ENCODE measurements at regions not wholly inside any gene's neighbourhood (a gene's known extent, or its start where the extent isn't known, plus 50 kb on each side); places are given as distances from the start of the nearest gene placed in this dataset.

DNA sequence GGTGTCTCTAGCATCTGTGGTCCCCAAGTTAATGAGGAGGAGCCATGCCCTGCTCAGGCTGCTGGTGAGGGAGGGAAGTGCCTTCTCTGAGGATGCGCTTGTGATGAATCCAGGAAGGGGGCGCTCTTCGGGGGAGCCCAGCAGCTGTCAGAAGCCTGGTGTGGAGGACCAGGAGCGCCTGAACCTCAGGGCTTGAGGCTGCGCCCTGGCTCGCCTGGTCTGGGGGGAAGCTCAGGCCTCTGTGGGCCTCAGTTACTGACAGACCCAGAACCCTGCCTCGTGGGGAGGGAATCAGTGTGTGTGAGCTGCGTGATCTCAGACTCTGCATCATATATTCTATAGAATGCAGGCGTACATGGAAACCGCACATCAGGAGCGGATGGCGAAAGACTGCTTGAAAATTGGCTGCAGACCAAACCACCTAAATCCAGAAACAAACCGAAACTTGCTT lies 126.1 kb downstream of the SEC14L1 start:
- no peak for DNase-seq

DNA sequence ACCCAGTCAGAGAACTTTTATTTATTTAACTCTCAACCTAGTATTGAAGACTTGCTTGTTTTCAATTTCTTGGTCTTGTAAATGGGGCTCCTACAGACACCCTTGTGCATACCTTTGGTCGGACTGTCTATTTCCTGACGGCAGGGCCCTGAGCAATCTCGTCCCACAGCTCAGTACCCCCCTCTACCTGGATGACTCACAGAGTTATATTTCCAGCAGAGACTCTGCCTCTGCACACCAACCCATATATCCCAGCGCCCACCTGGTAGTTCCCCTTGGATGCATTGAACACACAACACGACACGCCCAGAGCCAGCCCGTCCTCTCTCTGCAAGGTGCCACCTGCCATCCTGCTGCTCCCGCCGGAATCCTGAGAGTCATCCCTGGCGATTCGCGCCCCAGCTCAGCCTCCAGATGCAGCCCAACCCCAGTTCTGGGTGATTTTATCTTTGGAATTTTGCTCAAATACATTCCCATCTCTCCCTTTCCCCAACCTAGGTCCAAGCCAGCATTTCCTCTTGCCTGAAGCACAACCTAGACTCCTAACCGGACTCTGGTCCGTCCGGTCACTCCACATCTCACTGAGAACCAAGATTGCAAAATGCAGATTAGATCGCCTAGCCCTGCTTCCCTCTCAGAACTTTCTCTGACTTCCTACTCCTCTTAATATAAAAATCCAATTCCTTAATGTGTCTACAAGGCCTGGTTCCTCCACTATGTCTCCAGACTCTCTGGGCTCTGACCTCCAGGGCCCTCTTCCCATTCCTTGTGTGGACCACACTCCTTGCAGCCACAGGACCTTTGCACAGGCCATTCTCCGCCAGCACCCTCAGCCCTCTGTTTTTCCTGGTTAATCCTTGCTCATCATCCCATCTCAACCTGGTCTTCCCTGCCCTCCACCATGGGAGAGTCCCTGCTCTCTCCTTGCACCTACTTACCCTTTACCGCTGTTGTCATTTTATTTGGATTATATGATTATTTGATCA lies 129.2 kb downstream of the SEC14L1 start:
- DNase-seq, result no peak

GRCh38 chr17:77271411-77271810 lies 130.6 kb downstream of the SEC14L1 start:
- DNase-seq, result no peak

DNA sequence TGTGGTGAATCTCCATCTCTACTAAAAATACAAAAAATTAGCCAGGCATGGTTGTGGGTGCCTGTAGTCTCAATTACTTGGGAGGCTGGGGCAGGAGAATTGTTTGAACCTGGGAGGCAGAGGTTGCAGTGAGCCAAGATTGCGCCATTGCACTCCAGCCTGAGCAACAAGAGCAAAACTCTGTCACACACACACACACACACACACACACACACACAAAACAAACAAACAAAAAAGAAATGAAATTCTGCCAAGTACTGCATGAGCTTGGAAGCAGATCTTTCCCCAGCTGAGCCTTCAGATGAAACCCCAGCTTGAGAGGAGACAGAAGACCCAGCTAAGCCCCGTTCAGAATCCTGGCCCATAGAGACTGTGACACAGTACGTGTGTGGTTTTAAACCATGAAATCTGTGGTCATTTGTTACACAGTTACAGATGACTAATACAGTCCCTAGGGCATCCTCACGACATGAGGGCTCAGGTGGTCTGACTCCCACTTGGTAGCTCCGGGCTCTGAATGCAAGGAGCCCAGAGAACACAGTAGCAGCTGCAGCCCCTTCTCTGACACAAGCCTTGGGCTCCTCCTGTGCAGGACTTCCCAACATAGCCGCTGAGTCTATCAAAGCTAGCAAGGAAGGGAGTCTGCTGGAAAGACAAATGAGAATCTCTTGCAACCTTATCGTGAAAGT lies 132.8 kb downstream of the SEC14L1 start:
- DNase-seq, result no peak

- no peak for DNase-seq
Measured at GRCh38 chr17:77274096-77274845, 133.5 kb downstream of the SEC14L1 start.

DNA sequence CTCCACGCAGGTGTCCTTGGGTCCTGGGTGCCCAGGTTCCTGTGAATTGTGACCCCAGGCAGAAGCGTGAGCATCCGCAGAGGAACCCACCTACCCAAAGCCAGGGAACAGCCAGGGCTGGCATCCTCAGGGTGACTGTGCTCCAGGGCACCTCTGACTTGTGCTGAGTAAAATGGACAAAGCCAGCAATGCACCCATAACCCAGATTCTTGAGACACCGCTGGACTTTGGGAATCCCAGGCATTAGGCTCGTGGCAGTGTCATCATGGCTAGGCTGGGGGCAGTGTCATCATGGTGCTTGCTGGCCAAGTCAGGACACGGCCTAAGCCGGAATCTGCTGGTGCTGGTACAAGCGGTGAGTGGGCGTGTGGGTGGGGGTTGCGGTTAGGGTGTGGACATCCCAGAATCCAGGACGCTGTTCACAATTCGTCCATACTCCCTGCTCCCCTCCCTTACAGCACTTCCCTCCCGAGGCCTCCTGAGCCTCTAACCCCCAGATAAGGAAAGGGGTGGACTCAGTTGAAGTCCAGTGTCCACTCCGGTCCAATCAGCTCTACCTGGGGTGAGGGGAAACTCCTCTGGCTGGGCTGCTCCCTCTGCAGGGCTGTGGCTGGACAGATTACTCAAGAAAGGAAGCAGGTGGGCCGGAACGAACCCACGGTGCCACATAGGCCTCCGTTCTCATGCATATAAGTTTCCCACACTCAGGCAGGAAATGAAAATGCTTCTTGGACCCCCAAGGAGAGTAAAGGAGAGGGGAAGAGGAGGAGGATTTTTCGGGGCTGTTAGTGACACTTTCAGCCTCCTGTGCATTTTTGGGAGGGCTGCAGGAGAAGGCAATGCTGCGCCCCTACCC lies 138.9 kb downstream of the SEC14L1 start:
- no peak for DNase-seq

- no peak for DNase-seq
Measured at GRCh38 chr17:77280304-77281121, 139.7 kb downstream of the SEC14L1 start.

GRCh38 chr17:77281122-77281903 lies 140.5 kb downstream of the SEC14L1 start:
- DNase-seq, result no peak

DNA sequence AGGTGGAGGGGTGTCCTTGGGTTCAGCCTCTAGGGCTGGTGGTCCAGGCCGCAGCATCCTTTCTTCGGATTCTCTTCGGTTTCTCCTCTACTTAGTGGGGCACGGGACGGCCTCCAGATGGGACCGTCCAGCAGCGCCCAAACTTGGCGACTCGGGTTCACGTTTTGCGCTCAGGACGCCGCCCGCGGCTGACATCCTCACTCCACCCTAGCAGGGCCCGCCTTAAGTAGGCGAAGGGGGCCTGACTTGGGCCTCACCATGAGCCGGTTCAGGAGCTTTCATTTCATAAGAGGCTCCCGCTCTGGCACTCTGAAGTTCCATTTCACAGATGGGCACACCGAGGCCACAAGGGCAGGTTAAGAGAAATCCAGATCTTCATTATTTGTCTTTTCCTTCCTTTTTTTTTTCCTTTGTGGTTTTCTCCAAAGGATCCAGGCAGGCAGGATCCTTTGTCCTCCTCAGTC lies 141.2 kb downstream of the SEC14L1 start:
- DNase-seq, result no peak

DNA sequence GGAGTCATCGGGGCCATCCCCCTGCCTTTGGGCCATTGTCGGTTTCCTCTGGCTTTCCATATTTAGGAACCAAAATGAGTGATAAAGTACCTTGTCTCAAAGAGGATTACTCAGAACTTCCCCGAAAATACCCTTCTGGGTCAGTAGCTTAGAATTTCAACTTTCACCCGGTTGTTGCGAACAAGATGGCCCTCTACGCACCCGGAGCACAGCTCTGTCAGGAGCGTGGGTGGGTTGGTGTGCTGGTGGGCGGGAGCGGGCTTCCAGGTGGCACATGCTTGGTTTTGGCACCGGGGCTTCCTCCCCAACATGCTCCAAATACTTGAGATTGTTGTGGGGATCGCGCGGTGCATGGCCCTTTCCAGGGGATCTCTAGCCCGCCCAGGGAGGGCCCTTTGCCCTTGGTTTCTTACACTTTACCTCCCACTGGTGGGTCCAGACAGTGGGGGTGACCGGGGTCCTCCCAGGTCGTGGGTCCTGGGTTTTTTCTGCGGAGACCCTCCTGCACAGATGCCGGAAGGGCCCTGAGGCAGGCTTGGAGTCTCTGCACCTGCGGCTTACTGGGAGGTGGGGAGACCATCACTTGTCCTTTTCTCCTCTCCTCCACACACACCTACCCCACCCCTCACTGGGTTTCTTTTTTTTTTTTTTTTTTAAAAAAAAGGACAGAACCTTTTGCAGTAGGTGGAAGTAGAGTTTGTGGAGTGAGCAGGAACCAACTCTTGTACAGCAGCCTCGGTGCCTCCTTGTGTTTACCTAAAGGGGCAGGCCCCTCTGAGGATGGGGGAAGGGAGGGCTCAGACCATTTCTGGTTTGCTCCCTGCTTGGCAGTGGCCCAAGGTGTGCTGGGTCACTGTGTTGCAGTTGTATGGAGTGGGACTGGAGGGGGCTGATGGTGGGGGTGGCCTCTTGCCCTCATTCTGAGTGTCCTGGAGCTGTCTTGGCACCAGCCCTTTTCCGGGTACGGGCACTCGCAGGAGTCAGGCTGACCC lies 142.1 kb downstream of the SEC14L1 start:
- no peak for DNase-seq

DNA sequence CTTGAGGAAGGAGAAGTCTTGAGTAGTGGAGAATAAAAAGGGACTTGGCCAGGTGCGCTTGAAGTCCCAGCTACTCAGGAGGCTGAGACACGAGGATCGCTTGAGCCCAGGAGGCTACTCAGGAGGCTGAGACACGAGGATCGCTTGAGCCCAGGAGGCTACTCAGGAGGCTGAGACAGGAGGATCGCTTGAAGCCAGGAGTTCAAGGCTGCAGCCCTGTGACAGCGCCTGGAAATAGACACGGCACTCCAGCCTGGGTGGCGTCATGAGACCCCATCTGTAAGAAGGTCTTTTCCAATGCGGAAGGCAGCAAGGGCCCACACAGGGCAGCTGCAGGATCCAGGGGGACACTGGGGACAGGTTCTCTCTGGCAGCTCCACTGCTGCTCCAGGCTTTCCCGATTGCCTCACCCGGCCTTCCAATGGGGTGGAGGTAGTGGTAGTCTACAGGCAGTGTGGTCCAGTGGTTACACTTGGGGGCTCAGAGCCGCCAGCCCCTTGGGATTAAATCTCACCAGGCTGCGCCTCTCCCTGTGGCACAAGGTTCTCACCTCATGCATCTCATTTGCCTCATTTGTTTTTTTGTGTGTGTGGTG lies 143.4 kb downstream of the SEC14L1 start:
- DNase-seq, result no peak

DNA sequence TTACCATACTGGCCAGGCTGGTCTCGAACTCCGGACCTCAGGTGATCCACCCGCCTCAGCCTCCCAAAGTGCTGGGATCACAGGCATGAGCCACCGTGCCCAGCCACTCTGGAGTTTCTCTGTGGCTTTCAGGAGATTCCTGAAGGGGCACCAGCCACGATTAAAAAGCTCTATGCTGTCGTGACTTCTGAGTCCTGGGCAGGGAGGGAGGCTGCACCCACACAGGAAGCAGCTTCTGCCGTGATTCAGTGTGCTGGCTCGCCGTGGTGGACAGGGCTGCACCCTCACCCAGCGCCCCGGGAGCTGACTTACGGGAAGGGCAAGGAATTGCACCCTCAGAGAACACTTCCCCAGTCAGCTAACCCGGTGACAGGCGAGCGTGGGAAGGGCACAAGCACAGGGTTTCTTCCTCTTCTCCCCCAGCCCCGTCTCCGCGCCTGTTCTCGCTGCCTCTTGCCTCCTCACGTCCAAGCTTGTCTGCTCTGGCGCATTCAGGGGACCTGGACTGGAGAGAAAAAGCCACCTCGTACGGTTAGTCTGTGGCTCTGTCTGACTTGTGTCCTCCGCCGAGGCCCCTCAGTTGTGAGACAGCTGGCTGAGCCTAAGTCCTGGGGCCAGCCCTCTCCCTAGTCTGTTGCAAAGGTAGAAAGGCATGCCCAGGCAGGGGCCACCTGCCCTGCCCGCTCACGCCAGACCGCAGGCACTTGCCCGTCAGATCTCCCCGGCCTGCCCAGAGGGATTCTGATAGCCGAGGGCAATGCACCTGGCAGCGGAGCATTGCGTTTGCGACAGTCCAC lies 145.0 kb downstream of the SEC14L1 start:
- no peak for DNase-seq

- no peak for DNase-seq
Measured at GRCh38 chr17:77286391-77286640, 145.5 kb downstream of the SEC14L1 start.

DNA sequence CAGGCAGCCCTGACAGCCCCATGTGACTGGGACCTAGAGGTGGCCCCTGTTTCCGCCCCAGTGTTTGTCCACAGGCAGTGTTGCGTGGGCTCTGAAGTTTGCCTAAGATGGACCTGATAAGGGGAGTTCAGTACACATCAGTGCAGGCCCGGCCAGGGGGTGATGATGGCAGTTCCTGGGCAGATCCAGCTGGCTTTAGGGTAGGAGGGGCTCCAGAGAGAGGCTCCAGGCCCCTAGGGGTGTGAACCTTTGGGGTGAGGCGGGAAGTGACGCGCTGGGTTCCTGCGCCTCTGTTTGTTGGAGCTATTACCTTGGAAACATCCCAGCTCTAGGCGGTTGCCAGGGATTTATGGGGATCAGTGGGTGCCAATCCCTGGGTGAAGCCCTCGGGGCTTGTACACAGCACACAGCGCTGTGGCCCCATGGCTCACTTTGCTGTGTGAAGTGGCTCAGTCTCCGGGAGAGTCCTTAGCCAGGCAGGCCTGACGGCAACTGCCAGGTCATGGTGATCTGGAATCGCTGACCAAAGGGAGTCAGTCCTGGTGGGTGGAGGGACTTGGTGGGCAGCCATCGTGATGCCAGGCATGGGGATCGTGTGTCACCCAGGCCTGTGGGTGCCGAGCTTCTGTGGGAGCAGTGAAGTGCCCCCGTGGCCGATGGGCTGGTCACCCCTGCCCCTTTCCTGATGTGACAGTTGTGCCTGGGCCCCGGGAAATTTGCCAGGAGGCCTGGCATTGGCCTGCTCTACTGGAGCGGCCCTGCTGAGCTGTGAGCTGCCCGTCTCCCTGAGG lies 146.1 kb downstream of the SEC14L1 start:
- no peak for DNase-seq

GRCh38 chr17:77287432-77288068 lies 146.8 kb downstream of the SEC14L1 start:
- DNase-seq, result no peak

DNA sequence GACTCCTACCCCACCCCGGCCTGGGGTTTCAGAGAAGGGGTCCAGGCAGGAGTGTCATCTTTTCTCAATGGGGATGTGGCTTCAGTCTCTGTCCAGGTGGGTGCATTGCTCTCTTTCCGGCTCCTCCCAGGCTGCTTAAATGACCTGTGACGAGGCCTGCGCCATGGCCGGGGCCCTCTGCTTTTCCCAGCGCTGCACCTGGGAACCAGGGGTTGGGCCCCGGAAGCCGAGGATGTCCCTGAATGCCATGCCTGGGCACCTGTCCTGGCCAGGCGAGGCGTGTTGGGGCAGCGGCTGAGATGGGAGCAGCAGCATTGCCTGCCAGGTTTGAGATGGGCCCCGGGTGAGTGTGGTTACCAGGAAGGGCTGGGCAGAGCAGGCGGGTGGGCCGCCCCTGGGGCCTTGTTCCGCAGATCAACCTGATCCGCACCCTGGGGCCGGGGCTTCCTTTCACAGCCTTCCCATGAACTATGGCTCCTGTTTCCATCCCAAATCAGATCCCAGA lies 147.4 kb downstream of the SEC14L1 start:
- DNase-seq, result no peak
